ENCODE measurements at regions not wholly inside any gene's neighbourhood (a gene's known extent, or its start where the extent isn't known, plus 50 kb on each side); places are given as distances from the start of the nearest gene placed in this dataset.
"Not testable (repeated sequence)": the region's sequence is repeated elsewhere in the genome, so short reads cannot be mapped to it uniquely, and the experiment has no call there.

DNA sequence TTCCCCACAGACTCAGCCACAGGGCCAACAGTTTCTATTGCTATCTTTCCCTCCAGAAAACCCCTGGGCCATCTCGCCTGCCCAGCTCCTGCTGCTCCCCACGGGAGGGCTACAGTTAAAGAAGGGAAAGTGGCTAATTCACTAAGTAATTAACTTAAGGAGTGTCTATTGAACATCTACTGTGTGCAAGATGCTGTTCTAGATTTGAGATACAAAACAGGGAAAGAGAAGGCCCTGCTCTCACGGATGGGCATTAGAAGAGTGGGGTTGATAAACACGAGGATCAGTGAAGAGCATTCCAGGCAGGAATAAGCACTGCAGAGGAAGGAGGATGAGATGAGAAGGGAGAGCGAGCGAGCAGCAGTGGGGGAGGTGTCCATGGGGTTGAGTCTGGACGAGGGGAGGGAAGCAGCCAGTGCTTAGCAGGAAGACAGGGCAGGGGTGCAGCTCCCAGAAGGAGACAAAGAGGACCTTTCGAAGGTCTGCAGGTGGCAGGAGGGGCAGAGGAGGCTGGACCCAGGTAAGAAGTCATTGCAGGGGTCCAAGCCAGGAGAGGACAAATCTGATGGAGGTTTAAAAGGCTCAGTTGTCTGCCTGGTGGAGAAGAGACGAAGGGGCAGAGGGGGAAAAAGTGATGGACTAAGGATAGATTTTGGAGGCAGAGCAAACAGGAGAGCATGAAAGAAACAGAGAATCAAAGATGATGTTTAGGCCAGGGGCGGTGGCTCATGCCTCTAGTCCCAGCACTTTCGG is 64.7 kb downstream of the KLF15 start:
- no peak overlapping the region for H3K27ac ChIP-seq (ENCODE audit: low read depth)
- 74% methylated on average over 11 of the region's 11 CpGs for WGBS

DNA sequence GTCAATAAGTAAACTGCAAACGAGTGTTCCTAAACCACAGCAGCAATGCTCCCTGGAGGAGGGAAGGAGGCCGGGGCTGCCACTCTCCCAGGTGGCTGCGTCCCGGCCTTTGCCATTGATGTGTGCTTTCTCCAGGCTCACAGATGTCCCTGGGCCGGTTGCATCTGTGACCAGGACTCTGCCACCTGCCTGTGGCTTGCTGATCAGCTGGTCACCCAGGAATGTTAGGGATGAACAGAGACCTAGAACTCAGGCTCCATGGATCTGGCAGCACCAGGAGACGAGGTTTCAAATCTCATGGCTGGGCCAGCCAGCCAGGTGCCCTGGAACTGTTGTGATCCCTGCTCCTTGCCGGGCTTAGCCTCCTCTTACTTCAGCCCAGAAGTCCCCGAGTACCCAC is 65.7 kb downstream of the KLF15 start:
- no peak for DNase-seq (ENCODE audit: extremely low spot score)
- Histone ChIP-seq H3K27ac (ENCODE audit: low read depth) (no peak overlapping the region), H3K4me3 (ENCODE audit: low read depth, low read length) (no peak overlapping the region), H3K36me3 (ENCODE audit: insufficient read depth) (no peaks in the 10 kb centered on the region), H3K4me1 (ENCODE audit: insufficient read depth) (no peaks in the 10 kb centered on the region)
- 86% methylated on average over 8 of the region's 8 CpGs for WGBS

More for the DNA sequence above, 64.7 kb downstream of the KLF15 start:
- Histone ChIP-seq H3K4me1 (ENCODE audit: insufficient read depth) (no peaks in the 10 kb centered on the region), H3K4me3 (ENCODE audit: low read depth, low read length) (no peak overlapping the region), H3K36me3 (ENCODE audit: insufficient read depth) (no peaks in the 10 kb centered on the region)
- DNase-seq (ENCODE audit: extremely low spot score): no peak

DNA sequence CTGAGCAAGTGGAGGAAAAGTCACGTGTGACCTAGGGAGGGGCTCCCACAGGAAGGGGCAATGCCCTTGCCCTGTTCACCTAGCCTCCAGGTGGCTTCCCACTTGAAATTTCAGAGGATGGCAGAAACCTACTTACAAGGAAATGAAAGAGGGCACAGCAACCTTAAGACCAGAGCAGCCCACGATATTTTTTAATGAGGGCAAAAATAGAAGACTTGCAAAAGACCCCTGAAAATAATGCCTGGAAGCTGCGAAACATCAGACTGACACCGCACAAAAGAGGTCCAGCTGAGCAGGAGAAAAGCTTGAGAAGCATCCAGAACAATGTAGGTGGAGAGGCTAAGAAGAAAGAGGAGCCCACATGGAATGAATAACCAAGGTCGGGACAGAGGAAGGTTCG is 66.1 kb downstream of the KLF15 start:
- 84% methylated on average over 6 of the region's 6 CpGs for WGBS
- H3K27ac ChIP-seq (ENCODE audit: low read depth): no peak overlapping the region

DNA sequence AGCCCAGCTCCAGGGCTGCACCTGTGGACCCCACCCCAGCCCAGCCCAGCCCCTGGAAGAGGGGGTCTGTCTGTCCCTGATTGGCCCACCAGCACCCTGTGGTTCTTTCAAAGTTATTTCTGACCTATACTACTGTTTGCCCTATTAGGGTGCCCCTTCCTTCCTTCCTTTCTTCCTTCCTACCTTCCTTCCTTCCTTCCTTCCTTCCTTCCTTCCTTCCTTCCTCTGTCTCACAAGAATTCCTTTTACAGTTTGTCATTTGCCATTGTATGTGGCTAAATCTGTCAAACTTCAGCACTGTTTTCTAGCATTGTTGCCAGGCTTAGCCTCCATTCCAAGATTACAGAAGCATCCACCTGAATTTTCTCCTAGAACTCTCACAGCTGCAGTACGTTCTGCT is 66.9 kb downstream of the KLF15 start:
- 61% methylated on average over 1 of the region's 1 CpG for WGBS
- no peaks in the 10 kb centered on the region for H3K4me1 ChIP-seq (ENCODE audit: insufficient read depth)
- H3K27ac ChIP-seq (ENCODE audit: low read depth): no peak overlapping the region
- no peaks in the 10 kb centered on the region for H3K36me3 ChIP-seq (ENCODE audit: insufficient read depth)
- no peak overlapping the region for H3K4me3 ChIP-seq (ENCODE audit: low read depth, low read length)
- DNase-seq (ENCODE audit: extremely low spot score): no peak

More for the DNA sequence above, 66.1 kb downstream of the KLF15 start:
- no peak overlapping the region for H3K4me3 ChIP-seq (ENCODE audit: low read depth, low read length)
- H3K36me3 ChIP-seq (ENCODE audit: insufficient read depth): no peaks in the 10 kb centered on the region
- no peak for DNase-seq (ENCODE audit: extremely low spot score)
- H3K4me1 ChIP-seq (ENCODE audit: insufficient read depth): no peaks in the 10 kb centered on the region

DNA sequence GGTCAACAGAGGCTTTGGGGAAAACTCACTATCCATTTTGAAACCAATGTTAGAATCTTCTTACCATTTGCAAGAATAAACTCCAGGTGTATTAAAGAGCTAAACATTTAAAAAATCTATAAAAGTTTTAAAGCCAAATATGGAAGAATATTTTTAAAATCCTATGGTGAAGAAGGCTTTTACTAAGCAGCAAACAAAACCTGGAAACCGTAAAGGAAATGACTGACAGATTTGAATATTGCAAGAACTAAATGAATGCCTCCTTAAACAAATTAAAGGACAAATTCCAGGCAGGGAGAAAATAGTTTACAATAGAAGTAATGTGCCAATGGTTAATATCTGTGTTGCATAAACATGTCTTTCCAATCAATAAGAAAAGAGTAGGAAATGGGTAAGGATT is 68.1 kb downstream of the KLF15 start:
- no peak overlapping the region for H3K27ac ChIP-seq (ENCODE audit: low read depth)

DNA sequence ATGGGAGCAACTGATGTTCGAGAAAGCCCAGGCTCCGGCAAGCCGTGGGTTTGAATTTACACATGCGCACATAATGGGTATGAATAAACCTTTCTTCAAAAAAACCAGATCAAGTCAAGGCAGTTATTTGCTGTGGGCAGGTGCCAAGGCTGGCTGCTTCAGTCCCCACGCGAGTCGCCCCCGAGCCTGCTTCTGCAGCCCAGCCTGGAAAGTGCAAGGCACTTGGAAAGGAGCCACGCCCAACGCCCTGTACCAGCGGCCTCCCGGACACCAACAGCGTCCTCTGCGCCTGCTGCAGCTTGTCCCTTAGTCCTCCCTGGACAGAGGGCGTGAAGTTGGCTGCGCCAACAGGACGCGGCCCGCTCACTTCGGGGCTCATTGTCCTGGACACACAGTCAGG is 68.9 kb downstream of the KLF15 start:
- DNase-seq (ENCODE audit: extremely low spot score): no peak

More for the DNA sequence above, 68.1 kb downstream of the KLF15 start:
- no peak for DNase-seq (ENCODE audit: extremely low spot score)
- no peaks in the 10 kb centered on the region for H3K36me3 ChIP-seq (ENCODE audit: insufficient read depth)
- 66% methylated on average over 1 of the region's 1 CpG for WGBS
- no peaks in the 10 kb centered on the region for H3K4me1 ChIP-seq (ENCODE audit: insufficient read depth)
- H3K4me3 ChIP-seq (ENCODE audit: low read depth, low read length): no peak overlapping the region

DNA sequence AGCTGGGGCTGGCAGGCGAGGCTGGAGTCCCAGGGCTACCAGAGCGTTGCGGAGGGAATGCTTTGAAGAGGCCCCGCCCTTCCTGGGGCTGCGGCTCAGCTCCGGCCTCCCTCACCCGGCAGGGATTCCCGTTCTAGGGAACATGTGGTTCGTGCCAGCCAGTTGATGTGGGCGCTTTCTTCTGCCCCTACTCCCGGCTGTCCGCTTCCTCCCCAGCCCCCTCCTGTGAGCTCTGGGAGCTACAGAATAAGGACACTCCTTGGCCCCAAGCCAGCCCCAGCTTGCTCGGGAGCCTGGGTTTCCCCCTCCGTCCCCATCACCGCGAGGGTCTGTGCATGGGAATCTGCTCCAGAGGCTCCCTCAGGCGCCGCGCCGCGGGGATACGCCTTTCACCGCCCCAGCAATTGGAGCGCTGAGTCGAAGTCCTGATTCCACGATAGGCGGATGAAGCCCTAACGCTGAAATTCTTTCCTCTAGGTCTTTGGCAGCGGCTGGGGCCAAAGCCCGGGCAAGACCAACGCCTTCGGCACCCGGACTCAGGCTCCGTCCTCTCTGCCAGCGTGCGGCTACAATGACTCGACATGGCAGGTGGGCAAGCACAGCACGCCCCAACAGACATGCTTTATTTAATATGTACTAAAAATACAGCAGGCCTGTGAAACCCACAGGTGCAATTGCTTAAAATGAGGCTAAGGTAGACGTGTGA is 69.5 kb downstream of the KLF15 start:
- 5% methylated on average over 39 of the region's 39 CpGs for WGBS
- Histone ChIP-seq H3K4me3 (ENCODE audit: low read depth, low read length) (peak overlapping the region; percentile 33), H3K4me1 (ENCODE audit: insufficient read depth) (no peaks in the 10 kb centered on the region), H3K27ac (ENCODE audit: low read depth) (peak overlapping the region; percentile 28), H3K36me3 (ENCODE audit: insufficient read depth) (no peaks in the 10 kb centered on the region)
- no peak for DNase-seq (ENCODE audit: extremely low spot score)

More for the DNA sequence above, 68.9 kb downstream of the KLF15 start:
- WGBS: 58% methylated on average over 20 of the region's 20 CpGs
- H3K36me3 ChIP-seq (ENCODE audit: insufficient read depth): no peaks in the 10 kb centered on the region
- H3K4me3 ChIP-seq (ENCODE audit: low read depth, low read length): no peak overlapping the region
- no peak overlapping the region for H3K27ac ChIP-seq (ENCODE audit: low read depth)
- H3K4me1 ChIP-seq (ENCODE audit: insufficient read depth): no peaks in the 10 kb centered on the region

DNA sequence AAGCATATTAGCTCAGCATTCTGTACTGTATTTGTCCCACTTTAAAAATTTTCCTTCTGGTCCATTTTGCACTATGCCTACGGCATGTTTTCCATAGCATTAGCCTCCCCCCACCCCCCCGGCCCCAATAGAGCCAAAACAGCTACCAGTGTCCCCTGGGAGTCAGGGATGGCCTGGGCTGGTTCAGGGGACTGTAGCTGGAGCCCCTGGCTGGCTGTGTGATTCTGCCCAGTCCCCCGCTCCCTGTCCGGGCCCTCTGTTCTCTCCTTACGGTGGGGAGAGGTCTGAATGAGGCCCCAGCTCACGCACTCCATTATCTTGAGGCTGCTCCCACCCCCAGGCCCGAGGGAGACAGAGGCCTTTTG is 70.1 kb downstream of the KLF15 start:
- WGBS: 13% methylated on average over 7 of the region's 7 CpGs
- Histone ChIP-seq H3K4me3 (ENCODE audit: low read depth, low read length) (no peak overlapping the region), H3K4me1 (ENCODE audit: insufficient read depth) (no peaks in the 10 kb centered on the region), H3K36me3 (ENCODE audit: insufficient read depth) (no peaks in the 10 kb centered on the region), H3K27ac (ENCODE audit: low read depth) (peak overlapping the region; percentile 28)
- DNase-seq (ENCODE audit: extremely low spot score): no peak

DNA sequence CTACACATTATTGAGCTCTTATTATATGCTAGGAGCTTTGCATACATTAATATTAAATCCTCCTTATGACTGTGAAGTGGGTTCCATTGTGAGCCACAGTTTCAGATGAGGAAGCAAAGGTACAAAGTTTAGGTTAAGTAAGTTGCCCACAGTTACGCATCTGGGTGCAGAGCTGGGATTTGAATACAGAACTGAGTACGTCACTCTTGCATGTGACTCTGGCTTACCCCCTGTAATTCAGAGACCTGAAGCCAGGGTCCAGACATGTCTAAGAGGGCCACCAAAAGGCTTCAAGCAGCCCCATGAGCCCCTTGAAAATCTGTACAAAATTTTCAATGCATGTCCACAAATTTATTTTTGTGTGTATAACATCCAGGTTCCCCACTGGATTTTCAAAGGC is 71.8 kb downstream of the KLF15 start:
- H3K27ac ChIP-seq (ENCODE audit: low read depth): no peak overlapping the region
- no peaks in the 10 kb centered on the region for H3K4me1 ChIP-seq (ENCODE audit: insufficient read depth)
- H3K4me3 ChIP-seq (ENCODE audit: low read depth, low read length): no peak overlapping the region
- WGBS: 98% methylated on average over 2 of the region's 2 CpGs
- DNase-seq (ENCODE audit: extremely low spot score): no peak
- H3K36me3 ChIP-seq (ENCODE audit: insufficient read depth): no peaks in the 10 kb centered on the region

DNA sequence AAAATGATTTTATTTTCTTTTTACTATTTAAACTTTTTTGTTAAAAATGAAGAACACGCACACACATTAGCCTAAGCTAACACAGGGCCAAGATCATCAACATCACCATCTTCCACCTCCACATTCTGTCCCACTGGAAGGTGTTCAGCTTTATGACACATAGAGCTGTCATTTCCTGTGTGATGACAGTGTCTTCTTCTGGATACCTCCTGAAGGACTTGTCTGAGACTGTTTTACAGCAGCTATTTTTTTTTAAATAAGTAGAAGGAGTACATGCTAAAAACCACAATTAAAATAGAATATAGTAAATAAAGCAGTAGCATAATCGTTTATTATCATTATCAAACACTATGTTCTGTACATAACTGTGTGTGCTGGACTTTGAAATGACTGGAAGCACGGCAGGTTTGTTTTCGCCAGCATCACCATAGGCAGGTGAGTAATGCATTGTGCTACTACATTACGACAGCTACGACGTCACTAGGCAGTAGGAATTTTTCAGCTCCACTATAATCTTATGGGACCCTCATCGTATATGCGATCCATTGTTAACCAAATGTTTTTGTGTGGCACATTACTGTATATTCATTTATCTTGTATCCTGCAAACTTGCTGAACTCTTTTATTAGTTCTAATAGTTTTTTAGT is 72.8 kb downstream of the KLF15 start:
- H3K27ac ChIP-seq (ENCODE audit: low read depth): no peak overlapping the region
- DNase-seq (ENCODE audit: extremely low spot score): no peak
- WGBS: 90% methylated on average over 9 of the region's 9 CpGs
- no peaks in the 10 kb centered on the region for H3K4me1 ChIP-seq (ENCODE audit: insufficient read depth)
- H3K36me3 ChIP-seq (ENCODE audit: insufficient read depth): no peaks in the 10 kb centered on the region
- H3K4me3 ChIP-seq (ENCODE audit: low read depth, low read length): no peak overlapping the region

DNA sequence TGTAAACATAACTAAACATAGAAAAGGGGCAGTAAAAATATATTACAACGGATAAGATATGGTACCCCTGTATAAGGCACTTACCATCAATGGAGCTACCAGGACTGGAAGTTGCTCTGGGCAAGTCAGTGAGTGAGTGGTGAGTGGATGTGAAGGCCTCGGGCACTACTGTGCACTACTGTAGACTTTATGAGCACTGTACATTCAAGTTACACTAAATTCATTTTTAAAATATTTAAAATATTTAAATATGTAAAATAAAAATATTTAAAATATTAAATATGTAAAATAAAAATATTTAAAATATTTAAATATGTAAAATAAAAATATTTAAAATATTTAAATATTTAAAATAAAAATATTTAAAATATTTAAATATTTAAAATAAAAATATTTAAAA is 73.6 kb downstream of the KLF15 start:
- H3K4me1 ChIP-seq (ENCODE audit: insufficient read depth); H3K4me3 ChIP-seq (ENCODE audit: low read depth, low read length); H3K36me3 ChIP-seq (ENCODE audit: insufficient read depth); H3K27ac ChIP-seq (ENCODE audit: low read depth); DNase-seq (ENCODE audit: extremely low spot score): not testable (repeated sequence)
- WGBS: 73% methylated on average over 2 of the region's 2 CpGs

DNA sequence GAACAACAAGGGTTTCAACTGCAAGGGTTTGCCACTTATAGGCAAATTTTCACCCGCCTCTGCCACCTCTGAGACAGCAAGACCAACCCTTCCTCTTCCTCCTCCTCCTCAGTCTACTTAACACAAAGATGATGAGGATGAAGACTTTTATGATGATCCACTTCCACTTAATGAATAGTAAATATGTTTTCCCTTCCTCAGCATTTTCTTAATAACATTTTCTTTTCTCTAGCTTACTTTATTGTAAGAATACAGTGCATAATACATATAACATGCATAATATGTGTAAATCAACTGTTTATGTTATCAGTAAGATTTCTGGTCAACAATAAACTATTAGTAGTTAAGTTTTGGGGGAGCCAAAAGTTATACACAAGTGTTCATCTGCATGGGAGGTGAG is 77.4 kb downstream of the KLF15 start:
- H3K27ac ChIP-seq (ENCODE audit: low read depth): no peak overlapping the region
- no peaks in the 10 kb centered on the region for H3K4me1 ChIP-seq (ENCODE audit: insufficient read depth)
- DNase-seq (ENCODE audit: extremely low spot score): no peak
- WGBS: 91% methylated on average over 1 of the region's 1 CpG
- no peaks in the 10 kb centered on the region for H3K36me3 ChIP-seq (ENCODE audit: insufficient read depth)
- no peak overlapping the region for H3K4me3 ChIP-seq (ENCODE audit: low read depth, low read length)

DNA sequence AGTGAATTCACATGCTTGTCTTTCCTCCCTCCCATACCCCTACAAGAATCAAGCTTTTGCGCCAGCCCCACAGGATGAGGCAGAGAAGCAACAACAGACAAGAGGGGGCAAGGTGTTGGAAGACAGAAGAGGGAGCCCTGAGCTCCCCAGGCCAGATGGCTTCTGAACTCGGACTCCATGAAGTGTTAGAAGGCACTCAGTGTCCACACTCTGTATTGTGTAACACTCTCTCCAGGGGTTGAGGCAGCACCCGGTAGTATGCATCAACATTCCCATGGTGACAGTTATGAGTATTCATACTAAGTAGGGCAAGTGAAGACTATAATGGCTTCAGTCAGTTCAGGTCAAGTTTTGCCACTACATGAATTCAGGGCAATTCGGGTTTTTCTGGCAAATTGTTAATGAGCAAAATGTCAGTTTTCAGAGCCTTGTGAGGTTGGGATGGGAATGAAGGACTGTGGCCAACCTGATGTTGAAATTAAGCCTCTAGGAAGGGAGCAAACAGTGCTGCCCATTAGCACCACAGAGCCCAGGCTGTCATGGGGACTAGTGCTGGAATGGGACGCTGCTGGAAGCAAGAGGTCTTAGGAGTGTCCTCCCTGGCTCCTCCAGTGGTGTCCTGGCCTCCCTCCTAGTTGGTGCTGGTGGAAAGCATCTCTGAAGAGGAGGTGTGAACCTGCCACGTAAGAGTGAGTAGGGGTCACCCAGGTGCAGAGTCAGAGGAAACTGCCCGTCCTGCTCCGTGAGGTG is 79.4 kb downstream of the KLF15 start:
- WGBS: 82% methylated on average over 8 of the region's 8 CpGs
- Histone ChIP-seq H3K27ac (ENCODE audit: low read depth) (no peak overlapping the region), H3K36me3 (ENCODE audit: insufficient read depth) (no peaks in the 10 kb centered on the region), H3K4me1 (ENCODE audit: insufficient read depth) (no peaks in the 10 kb centered on the region), H3K4me3 (ENCODE audit: low read depth, low read length) (no peak overlapping the region)
- DNase-seq (ENCODE audit: extremely low spot score): no peak

DNA sequence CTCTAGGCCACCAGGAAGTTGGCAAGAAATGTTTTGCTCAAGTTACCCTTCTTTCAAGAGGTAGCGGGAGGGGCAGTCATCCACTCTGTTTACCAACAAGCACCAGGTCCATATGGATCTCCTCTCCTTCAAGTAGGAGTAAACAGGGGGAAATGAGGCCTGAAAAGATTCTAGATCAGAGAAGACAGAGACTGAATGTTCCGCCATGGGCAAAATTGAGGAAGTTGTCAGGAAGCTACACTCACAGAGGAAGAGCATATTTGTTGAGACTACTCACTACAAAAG is 81.6 kb downstream of the KLF15 start:
- DNase-seq (ENCODE audit: extremely low spot score): no peak
- H3K4me1 ChIP-seq (ENCODE audit: insufficient read depth): no peaks in the 10 kb centered on the region
- no peak overlapping the region for H3K4me3 ChIP-seq (ENCODE audit: low read depth, low read length)
- H3K36me3 ChIP-seq (ENCODE audit: insufficient read depth): no peaks in the 10 kb centered on the region
- 82% methylated on average over 2 of the region's 2 CpGs for WGBS
- no peak overlapping the region for H3K27ac ChIP-seq (ENCODE audit: low read depth)

Data from urinary bladder (tissue), 3 donors.